Endodermal cell (in vitro differentiated cells): ENCODE measurements at regions not wholly inside any gene's neighbourhood (a gene's known extent, or its start where the extent isn't known, plus 50 kb on each side); places are given as distances from the start of the nearest gene placed in this dataset.
"Not testable (repeated sequence)": the region's sequence is repeated elsewhere in the genome, so short reads cannot be mapped to it uniquely, and the experiment has no call there.

ENCODE experiments used
- DNase-seq: peaks from one replicate; pipeline ENCODE4 v3.0.0-alpha.2; 2017
- H3K27ac ChIP-seq: 2 replicates; pipeline ENCODE4 v1.5.1; 2013; ENCODE audit warnings: mild to moderate bottlenecking, low read depth, low read length, moderate library complexity
- H3K27me3 ChIP-seq: 2 replicates; pipeline ENCODE4 v1.6.1; 2013; ENCODE audit warnings: mild to moderate bottlenecking, low read length, moderate library complexity; ENCODE audit not compliant: insufficient read depth, control insufficient read depth, poor library complexity, severe bottlenecking
- H3K36me3 ChIP-seq: 2 replicates; pipeline ENCODE4 v1.7.0; 2013; ENCODE audit warnings: mild to moderate bottlenecking, low read length, moderate library complexity; ENCODE audit not compliant: control insufficient read depth, insufficient read depth
- H3K4me1 ChIP-seq: one replicate; pipeline ENCODE4 v1.7.0; 2013; ENCODE audit warnings: low read length; ENCODE audit not compliant: control insufficient read depth, insufficient read depth
- H3K4me3 ChIP-seq: 2 replicates; pipeline ENCODE4 v1.5.1; 2013; ENCODE audit warnings: mild to moderate bottlenecking, low read length, moderate library complexity
- H3K9ac ChIP-seq: 2 replicates; pipeline ENCODE4 v1.6.1; 2013; ENCODE audit warnings: mild to moderate bottlenecking, low read length, moderate library complexity; ENCODE audit not compliant: poor library complexity, severe bottlenecking; ENCODE audit errors: extremely low read depth
- H3K9me3 ChIP-seq: 2 replicates; pipeline ENCODE4 v1.6.1; 2013; ENCODE audit warnings: mild to moderate bottlenecking, low read length, moderate library complexity; ENCODE audit not compliant: control insufficient read depth
- H3K27ac Mint-ChIP-seq: 2 replicates; pipeline ENCODE4 v1.8.0; 2020; ENCODE audit warnings: mixed read lengths
- H3K27me3 Mint-ChIP-seq: 2 replicates; pipeline ENCODE4 v1.8.0; 2021; ENCODE audit warnings: mild to moderate bottlenecking, mixed read lengths; ENCODE audit not compliant: insufficient read depth
- H3K36me3 Mint-ChIP-seq: 2 replicates; pipeline ENCODE4 v1.8.0; 2020; ENCODE audit warnings: low read depth, mixed read lengths
- H3K4me1 Mint-ChIP-seq: 2 replicates; pipeline ENCODE4 v1.8.0; 2020; ENCODE audit warnings: mixed read lengths
- H3K4me3 Mint-ChIP-seq: 2 replicates; pipeline ENCODE4 v1.8.0; 2020; ENCODE audit warnings: mild to moderate bottlenecking, moderate library complexity, mixed read lengths
- H3K9me3 Mint-ChIP-seq: 2 replicates; pipeline ENCODE4 v1.8.0; 2020; ENCODE audit warnings: mild to moderate bottlenecking, mixed read lengths
- WGBS, 2 experiments: methylation state at CpG; one replicate each; pipeline versions ENCODE4 v1.1.5 to v1.1.7; 2013; ENCODE audit warnings: missing lambda C conversion rate in 2 of 2, mixed read lengths in 1 of 2; ENCODE audit not compliant: insufficient coverage in 1 of 2, insufficient read length in 1 of 2; 5-methylcytosine and 5-hydroxymethylcytosine counted together

- not testable (repeated sequence) for H3K27ac ChIP-seq, H3K9me3 Mint-ChIP-seq, H3K27me3 Mint-ChIP-seq, H3K4me3 Mint-ChIP-seq, H3K4me1 Mint-ChIP-seq, H3K27ac Mint-ChIP-seq, H3K36me3 ChIP-seq, H3K9me3 ChIP-seq, H3K27me3 ChIP-seq, H3K4me1 ChIP-seq, H3K4me3 ChIP-seq, H3K36me3 Mint-ChIP-seq, H3K9ac ChIP-seq
- DNase-seq = peak; percentile 13
- 100% methylated on average over 3 of the region's 8 CpGs; no CpG with 5 or more reads in 1 of the 2 experiments for WGBS, 2 experiments
These were observed 81.2 kb upstream of the NBPF11 start for GRCh38 chr1:148233250-148233649.

- H3K9me3 ChIP-seq, H3K4me3 Mint-ChIP-seq, H3K4me1 Mint-ChIP-seq, DNase-seq, H3K27ac Mint-ChIP-seq, H3K36me3 Mint-ChIP-seq, H3K27me3 Mint-ChIP-seq, H3K27ac ChIP-seq, H3K9me3 Mint-ChIP-seq, H3K4me1 ChIP-seq, H3K9ac ChIP-seq, H3K27me3 ChIP-seq, H3K4me3 ChIP-seq, H3K36me3 ChIP-seq: not testable (repeated sequence)
- 100% methylated on average over 2 of the region's 5 CpGs; no CpG with 5 or more reads in 1 of the 2 experiments for WGBS, 2 experiments
These were observed 76.8 kb upstream of the NBPF11 start for GRCh38 chr1:148228846-148229245.

- WGBS, 2 experiments = no CpG with 5 or more reads among the region's 4 CpGs
- H3K9me3 ChIP-seq, H3K27me3 Mint-ChIP-seq, H3K4me3 Mint-ChIP-seq, H3K4me1 Mint-ChIP-seq, H3K27ac ChIP-seq, H3K9me3 Mint-ChIP-seq, H3K4me1 ChIP-seq, H3K4me3 ChIP-seq, H3K36me3 ChIP-seq, H3K36me3 Mint-ChIP-seq, H3K27ac Mint-ChIP-seq, H3K9ac ChIP-seq, H3K27me3 ChIP-seq, DNase-seq: not testable (repeated sequence)
These were observed 70.5 kb upstream of the NBPF11 start for GRCh38 chr1:148222399-148223159.

GRCh38 chr1:148221593-148221992 lies 69.5 kb upstream of the NBPF11 start:
- H3K27me3 Mint-ChIP-seq, H3K27me3 ChIP-seq, H3K36me3 Mint-ChIP-seq, H3K4me3 Mint-ChIP-seq, DNase-seq, H3K9me3 Mint-ChIP-seq, H3K4me3 ChIP-seq, H3K36me3 ChIP-seq, H3K27ac Mint-ChIP-seq, H3K4me1 Mint-ChIP-seq, H3K9ac ChIP-seq, H3K27ac ChIP-seq, H3K4me1 ChIP-seq, H3K9me3 ChIP-seq: not testable (repeated sequence)
- WGBS, 2 experiments = no CpG with 5 or more reads among the region's 4 CpGs

GRCh38 chr1:148219229-148219628 lies 67.1 kb upstream of the NBPF11 start:
- H3K4me3 Mint-ChIP-seq, H3K36me3 ChIP-seq, H3K9ac ChIP-seq, H3K36me3 Mint-ChIP-seq, H3K4me3 ChIP-seq, H3K4me1 Mint-ChIP-seq, H3K27ac Mint-ChIP-seq, H3K27me3 ChIP-seq, H3K27ac ChIP-seq, DNase-seq, H3K9me3 ChIP-seq, H3K27me3 Mint-ChIP-seq, H3K9me3 Mint-ChIP-seq, H3K4me1 ChIP-seq: not testable (repeated sequence)
- WGBS, 2 experiments = no CpG with 5 or more reads among the region's 4 CpGs

- not testable (repeated sequence) for H3K27ac Mint-ChIP-seq, H3K27ac ChIP-seq, H3K4me3 Mint-ChIP-seq, H3K4me1 Mint-ChIP-seq, DNase-seq, H3K27me3 Mint-ChIP-seq, H3K36me3 Mint-ChIP-seq, H3K4me3 ChIP-seq, H3K9me3 Mint-ChIP-seq, H3K27me3 ChIP-seq, H3K9ac ChIP-seq, H3K4me1 ChIP-seq, H3K36me3 ChIP-seq, H3K9me3 ChIP-seq
- WGBS, 2 experiments = no CpG with 5 or more reads among the region's 2 CpGs
These were observed 59.1 kb upstream of the NBPF11 start for GRCh38 chr1:148211191-148211590.

- not testable (repeated sequence) for DNase-seq, H3K4me1 ChIP-seq, H3K27ac ChIP-seq, H3K27me3 Mint-ChIP-seq, H3K27me3 ChIP-seq, H3K9me3 Mint-ChIP-seq, H3K36me3 ChIP-seq, H3K36me3 Mint-ChIP-seq, H3K27ac Mint-ChIP-seq, H3K4me3 ChIP-seq, H3K4me1 Mint-ChIP-seq, H3K9me3 ChIP-seq, H3K9ac ChIP-seq, H3K4me3 Mint-ChIP-seq
- WGBS, 2 experiments = no CpG with 5 or more reads among the region's 6 CpGs
These were observed 58.5 kb upstream of the NBPF11 start for GRCh38 chr1:148210624-148211023.
